GM10266 (cell line): ENCODE measurements at regions not wholly inside any gene's neighbourhood (a gene's known extent, or its start where the extent isn't known, plus 50 kb on each side); places are given as distances from the start of the nearest gene placed in this dataset.

Source experiments
- DNase-seq: peaks from one replicate; pipeline ENCODE4 v3.0.0; 2012; ENCODE audit errors: extremely low spot score
- TF ChIP-seq, protein P1 (sequence below): IDR thresholded peaks from 2 replicates; pipeline ENCODE4 v1.5.1; 2012; ENCODE audit warnings: mild to moderate bottlenecking, low read depth; ENCODE audit not compliant: control insufficient read depth, insufficient read depth; ENCODE audit errors: missing control alignments

DNA sequence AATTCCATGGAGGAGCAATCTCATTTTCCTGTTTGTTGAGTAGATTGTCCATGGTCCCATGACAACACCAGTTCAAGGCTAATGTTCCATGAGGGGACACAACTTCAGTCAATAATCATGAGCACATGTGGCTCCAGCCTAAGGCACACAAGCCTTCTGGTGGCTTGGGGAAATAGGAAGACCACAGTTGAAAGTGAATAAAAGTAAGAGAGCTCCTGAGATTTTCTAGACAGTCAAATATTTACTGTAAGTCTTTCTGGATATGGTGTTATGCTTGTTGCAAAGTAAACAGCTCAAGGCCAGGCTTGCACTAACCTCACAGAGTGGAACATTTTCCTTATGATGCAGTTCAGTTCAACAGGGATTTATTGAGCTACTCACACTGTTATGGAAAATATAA is 206.9 kb upstream of the SLC38A2 start:
- TF ChIP-seq, protein P1, sequence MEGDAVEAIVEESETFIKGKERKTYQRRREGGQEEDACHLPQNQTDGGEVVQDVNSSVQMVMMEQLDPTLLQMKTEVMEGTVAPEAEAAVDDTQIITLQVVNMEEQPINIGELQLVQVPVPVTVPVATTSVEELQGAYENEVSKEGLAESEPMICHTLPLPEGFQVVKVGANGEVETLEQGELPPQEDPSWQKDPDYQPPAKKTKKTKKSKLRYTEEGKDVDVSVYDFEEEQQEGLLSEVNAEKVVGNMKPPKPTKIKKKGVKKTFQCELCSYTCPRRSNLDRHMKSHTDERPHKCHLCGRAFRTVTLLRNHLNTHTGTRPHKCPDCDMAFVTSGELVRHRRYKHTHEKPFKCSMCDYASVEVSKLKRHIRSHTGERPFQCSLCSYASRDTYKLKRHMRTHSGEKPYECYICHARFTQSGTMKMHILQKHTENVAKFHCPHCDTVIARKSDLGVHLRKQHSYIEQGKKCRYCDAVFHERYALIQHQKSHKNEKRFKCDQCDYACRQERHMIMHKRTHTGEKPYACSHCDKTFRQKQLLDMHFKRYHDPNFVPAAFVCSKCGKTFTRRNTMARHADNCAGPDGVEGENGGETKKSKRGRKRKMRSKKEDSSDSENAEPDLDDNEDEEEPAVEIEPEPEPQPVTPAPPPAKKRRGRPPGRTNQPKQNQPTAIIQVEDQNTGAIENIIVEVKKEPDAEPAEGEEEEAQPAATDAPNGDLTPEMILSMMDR = no peak
- DNase-seq = no peak

DNA sequence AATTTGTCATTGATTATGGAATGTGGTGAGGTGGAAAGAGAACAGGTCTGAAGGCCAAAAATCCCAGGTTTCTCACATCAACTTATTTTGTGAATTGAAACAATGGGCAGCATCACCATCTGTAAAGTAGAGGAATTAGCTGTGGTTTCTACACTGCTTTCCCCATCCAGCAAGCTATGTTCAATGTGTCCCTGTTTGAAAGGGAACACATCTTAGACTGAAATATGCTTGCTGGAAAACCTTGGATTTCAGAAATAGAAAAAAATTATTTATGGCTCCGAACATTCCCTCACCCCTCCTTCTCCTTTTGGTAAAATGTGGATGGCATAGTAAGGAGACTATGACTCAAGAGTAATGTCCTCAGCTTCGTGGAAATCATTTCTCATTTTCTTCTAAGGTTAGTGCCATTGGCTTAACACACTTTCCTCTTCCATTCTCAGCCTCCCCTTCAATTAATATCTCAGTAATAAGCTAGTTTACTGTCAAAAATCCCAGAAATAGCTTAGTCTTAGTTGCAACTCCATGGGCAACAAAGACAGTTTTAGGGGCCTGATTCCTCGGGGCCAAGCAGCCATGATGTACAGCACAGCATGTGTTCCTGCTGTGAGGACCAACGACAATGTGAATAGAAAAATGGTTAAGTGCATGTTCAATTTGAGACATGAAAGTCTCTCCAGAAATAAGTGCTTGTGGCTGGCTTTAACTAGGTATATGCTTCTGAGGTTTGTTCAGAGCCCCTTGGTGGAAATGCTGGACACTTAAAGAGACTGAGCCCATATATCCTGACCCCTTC is 205.8 kb upstream of the SLC38A2 start:
- TF ChIP-seq, protein P1 = no peak
- DNase-seq = no peak

DNA sequence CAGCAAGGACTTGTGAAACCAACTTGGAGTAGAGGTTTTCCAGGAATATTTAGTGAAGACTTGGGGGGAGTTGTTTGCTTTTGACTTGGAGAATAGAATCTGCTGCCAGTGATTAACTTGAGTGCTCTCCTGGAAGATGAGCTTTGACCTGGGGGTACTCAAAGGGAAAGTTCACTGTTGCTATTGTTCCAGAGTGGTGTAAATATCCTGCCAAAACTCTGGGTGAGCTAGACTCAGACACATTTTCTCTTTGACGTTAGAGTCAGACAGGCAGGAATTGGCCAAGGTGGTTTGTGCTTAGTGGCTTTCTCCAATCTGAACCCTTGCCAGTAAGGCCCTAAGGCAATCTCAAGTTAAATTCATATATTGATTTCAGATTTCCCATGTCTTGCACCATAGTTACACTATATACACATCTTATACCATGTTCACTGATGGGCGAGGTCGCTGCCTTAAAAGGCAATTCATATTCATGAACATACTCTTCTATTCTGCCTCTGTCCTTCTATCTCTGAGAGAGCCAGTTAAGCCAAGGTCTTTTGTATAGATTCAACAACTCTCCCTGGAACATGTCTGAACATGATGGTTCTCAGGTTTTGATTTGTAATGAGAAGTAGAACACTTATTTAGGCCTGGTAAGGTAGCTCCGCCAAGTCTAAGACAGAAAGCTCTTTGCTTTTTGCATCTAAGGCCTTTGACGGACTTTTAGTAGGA is 204.6 kb upstream of the SLC38A2 start:
- TF ChIP-seq, protein P1 = no peak

DNA sequence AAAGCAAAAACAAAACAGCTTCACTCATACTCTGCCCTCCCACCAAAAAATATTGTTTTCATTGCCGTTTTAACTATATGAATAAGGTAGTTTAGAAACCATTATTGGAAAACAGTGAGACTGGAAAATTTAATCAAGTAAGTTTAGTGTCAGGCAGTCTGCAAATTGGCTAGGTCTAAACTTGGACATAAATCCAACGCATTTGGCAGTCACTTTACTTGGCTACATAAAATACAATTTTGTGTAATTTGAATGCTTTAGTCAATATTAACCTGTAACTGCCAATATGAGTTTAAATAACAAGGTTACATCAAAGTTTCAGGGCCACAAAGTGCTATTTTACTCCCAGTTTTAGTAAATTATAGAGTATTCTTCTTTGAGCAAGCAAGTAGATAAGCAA is 202.3 kb upstream of the SLC38A2 start:
- TF ChIP-seq, protein P1 = no peak
- DNase-seq = no peak

More for the DNA sequence above, 204.6 kb upstream of the SLC38A2 start:
- DNase-seq = no peak

DNA sequence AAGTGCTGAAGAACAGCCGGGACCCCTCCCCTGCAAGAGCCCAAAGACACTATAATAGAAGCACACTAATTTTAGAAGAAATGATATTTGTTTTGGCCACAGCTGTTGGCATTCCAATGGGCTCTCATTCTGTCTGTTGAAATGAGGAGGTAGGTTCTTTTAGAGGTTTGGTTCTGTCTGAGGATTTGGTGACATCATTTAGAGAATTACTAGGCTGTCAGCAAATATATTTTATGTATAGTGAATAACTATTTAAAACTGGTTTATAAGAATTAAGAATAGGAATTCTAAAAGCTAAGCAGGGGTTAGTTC is 200.7 kb upstream of the SLC38A2 start:
- DNase-seq = no peak
- TF ChIP-seq, protein P1 = no peak

DNA sequence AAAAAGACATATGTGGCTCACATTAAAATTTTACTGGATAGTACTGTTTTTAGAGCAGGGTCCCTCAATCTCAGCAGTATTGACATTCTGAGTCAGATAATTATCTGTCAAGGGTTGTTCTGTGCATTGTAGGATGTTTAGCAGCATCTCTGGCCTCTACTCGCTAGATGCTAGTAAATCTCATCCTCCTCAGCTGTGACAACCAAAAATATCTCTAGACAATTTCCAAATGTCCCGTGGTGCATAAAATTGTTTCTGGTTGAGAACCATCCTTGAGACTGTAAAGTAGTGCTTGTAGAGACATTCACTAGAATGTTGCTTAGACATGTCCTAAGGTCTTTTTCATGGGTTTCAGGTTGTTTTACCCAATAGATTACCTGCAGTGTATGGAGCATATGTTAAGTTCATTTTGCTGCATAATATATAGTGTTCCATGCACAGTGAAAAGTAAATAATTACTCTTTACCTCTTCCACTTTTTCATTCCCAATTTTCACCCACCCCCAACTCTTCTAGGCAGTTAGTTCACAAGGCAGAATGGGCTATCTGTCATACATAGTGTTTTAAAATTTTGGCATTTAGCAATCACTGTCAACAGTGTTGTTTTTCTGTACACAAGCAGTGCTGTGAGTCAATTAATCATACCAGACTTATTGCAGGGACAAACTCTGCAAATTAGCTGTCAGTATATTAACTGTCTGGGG is 200.2 kb upstream of the SLC38A2 start:
- no peak for DNase-seq
- TF ChIP-seq, protein P1 = no peak

DNA sequence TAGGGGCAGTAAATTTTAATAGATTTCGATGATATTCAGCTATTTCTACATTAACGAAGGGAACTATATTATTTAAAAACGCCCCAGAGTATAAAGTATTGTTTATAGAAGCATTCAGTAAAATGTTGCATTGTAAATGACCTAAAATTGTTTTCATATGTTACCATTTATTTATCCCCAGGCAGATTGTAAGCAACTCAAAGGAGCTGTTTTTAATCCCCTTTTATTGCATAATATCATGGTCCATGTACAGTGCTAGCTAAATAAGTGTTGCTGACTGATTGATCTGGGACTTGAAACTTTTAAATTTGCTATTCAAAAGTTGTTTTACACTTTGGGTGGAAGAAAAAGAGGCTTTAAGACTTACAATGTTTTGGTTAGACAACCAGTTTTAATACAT is 199.0 kb upstream of the SLC38A2 start:
- TF ChIP-seq, protein P1 = no peak
- no peak for DNase-seq
